Mesenchymal stem cell (in vitro differentiated cells and primary cell): ENCODE measurements at regions not wholly inside any gene's neighbourhood (a gene's known extent, or its start where the extent isn't known, plus 50 kb on each side); places are given as distances from the start of the nearest gene placed in this dataset.

Experiments used
- DNase-seq: peaks from one replicate; pipeline ENCODE4 v3.0.0-alpha.2; 2013
- H2AFZ ChIP-seq: one replicate; pipeline ENCODE4 v1.6.1; 2013; ENCODE audit warnings: low read depth, mild to moderate bottlenecking, control low read depth, inconsistent platforms, low read length, moderate library complexity
- H2AK5ac ChIP-seq: 2 replicates; pipeline ENCODE4 v1.6.1; 2013; ENCODE audit warnings: low read length, moderate library complexity, mild to moderate bottlenecking, inconsistent platforms; ENCODE audit not compliant: severe bottlenecking
- H2BK120ac ChIP-seq: one replicate; pipeline ENCODE4 v1.6.1; 2013; ENCODE audit warnings: low read depth, mild to moderate bottlenecking, inconsistent platforms, low read length, moderate library complexity
- H2BK12ac ChIP-seq, 2 experiments: one replicate each; pipeline ENCODE4 v1.6.1; 2013; ENCODE audit warnings: inconsistent platforms in 2 of 2, low read length in 2 of 2, mild to moderate bottlenecking in 2 of 2, moderate library complexity in 2 of 2, control low read depth in 1 of 2
- H2BK15ac ChIP-seq: one replicate; pipeline ENCODE4 v1.6.1; 2013; ENCODE audit warnings: mild to moderate bottlenecking, low read depth, inconsistent platforms; ENCODE audit not compliant: poor library complexity, severe bottlenecking
- H2BK5ac ChIP-seq: 2 replicates; pipeline ENCODE4 v1.6.1; 2013; ENCODE audit warnings: low read depth, mild to moderate bottlenecking, low read length, control low read depth, inconsistent platforms; ENCODE audit not compliant: poor library complexity, severe bottlenecking
- H3K14ac ChIP-seq, 2 experiments: one replicate each; pipeline ENCODE4 v1.6.1; 2013; ENCODE audit warnings: inconsistent platforms in 2 of 2, low read length in 2 of 2, control low read depth in 1 of 2, mild to moderate bottlenecking in 1 of 2, moderate library complexity in 1 of 2
- H3K18ac ChIP-seq, 2 experiments: one replicate each; pipeline ENCODE4 v1.6.1; 2013; ENCODE audit warnings: inconsistent platforms in 2 of 2, low read length in 2 of 2, control low read depth in 1 of 2, low read depth in 1 of 2, mild to moderate bottlenecking in 1 of 2
- H3K23ac ChIP-seq, 2 experiments: one replicate each; pipeline ENCODE4 v1.6.1; 2013; ENCODE audit warnings: inconsistent platforms in 2 of 2, low read length in 2 of 2, mild to moderate bottlenecking in 2 of 2, moderate library complexity in 2 of 2, control low read depth in 1 of 2
- H3K27ac ChIP-seq: 2 replicates; pipeline ENCODE4 v1.5.1; 2013; ENCODE audit warnings: mild to moderate bottlenecking, moderate library complexity, low read length, control low read depth, inconsistent platforms; ENCODE audit not compliant: poor library complexity, severe bottlenecking
- H3K27me3 ChIP-seq, 2 experiments: 2 replicates each; pipeline versions ENCODE4 v1.6.1 to v1.7.0; 2013; ENCODE audit warnings: low read length in 2 of 2, mild to moderate bottlenecking in 2 of 2, moderate library complexity in 2 of 2, control low read depth in 1 of 2, inconsistent platforms in 1 of 2; ENCODE audit not compliant: control insufficient read depth in 1 of 2, insufficient read depth in 1 of 2
- H3K36me3 ChIP-seq, 2 experiments: 2 replicates each; pipeline versions ENCODE4 v1.6.1 to v1.7.0; 2013; ENCODE audit warnings: low read length in 2 of 2, control low read depth in 1 of 2, inconsistent platforms in 1 of 2, low read depth in 1 of 2, mild to moderate bottlenecking in 1 of 2; ENCODE audit not compliant: insufficient read depth in 2 of 2, control insufficient read depth in 1 of 2
- H3K4ac ChIP-seq, 2 experiments: one replicate each; pipeline ENCODE4 v1.6.1; 2013; ENCODE audit warnings: inconsistent platforms in 2 of 2, low read length in 2 of 2, mild to moderate bottlenecking in 2 of 2, moderate library complexity in 2 of 2, control low read depth in 1 of 2, low read depth in 1 of 2
- H3K4me1 ChIP-seq: 2 replicates; pipeline ENCODE4 v1.6.1; 2013; ENCODE audit warnings: low read depth, low read length, control low read depth; ENCODE audit not compliant: control insufficient read depth, insufficient read depth
- H3K4me2 ChIP-seq: 2 replicates; pipeline ENCODE4 v1.6.1; 2013; ENCODE audit warnings: low read length, mild to moderate bottlenecking, inconsistent platforms; ENCODE audit not compliant: poor library complexity, severe bottlenecking
- H3K4me3 ChIP-seq, 2 experiments: 2 replicates each; pipeline versions ENCODE4 v1.5.1 to v1.7.0; 2013; ENCODE audit warnings: low read length in 2 of 2, mild to moderate bottlenecking in 2 of 2, control low read depth in 1 of 2, low read depth in 1 of 2; ENCODE audit not compliant: insufficient read depth in 1 of 2
- H3K79me1 ChIP-seq: replicated peaks from 2 replicates; pipeline ENCODE4 v1.6.1; 2013; ENCODE audit warnings: mild to moderate bottlenecking, control low read depth, low read length, inconsistent platforms; ENCODE audit not compliant: poor library complexity, severe bottlenecking
- H3K9ac ChIP-seq: 2 replicates; pipeline ENCODE4 v1.7.0; 2013; ENCODE audit warnings: mild to moderate bottlenecking, low read length, moderate library complexity
- H3K9me3 ChIP-seq: 2 replicates; pipeline ENCODE4 v1.7.0; 2013; ENCODE audit warnings: mild to moderate bottlenecking, low read length; ENCODE audit not compliant: control insufficient read depth
- H4K8ac ChIP-seq: one replicate; pipeline ENCODE4 v1.6.1; 2013; ENCODE audit warnings: inconsistent platforms, mild to moderate bottlenecking, low read length, moderate library complexity
- H4K91ac ChIP-seq: one replicate; pipeline ENCODE4 v1.6.1; 2013; ENCODE audit warnings: mild to moderate bottlenecking, low read length, inconsistent platforms
- WGBS: methylation state at CpG from one replicate; pipeline ENCODE4 v1.1.7; 2013; ENCODE audit warnings: mixed read lengths; 5-methylcytosine and 5-hydroxymethylcytosine counted together

DNA sequence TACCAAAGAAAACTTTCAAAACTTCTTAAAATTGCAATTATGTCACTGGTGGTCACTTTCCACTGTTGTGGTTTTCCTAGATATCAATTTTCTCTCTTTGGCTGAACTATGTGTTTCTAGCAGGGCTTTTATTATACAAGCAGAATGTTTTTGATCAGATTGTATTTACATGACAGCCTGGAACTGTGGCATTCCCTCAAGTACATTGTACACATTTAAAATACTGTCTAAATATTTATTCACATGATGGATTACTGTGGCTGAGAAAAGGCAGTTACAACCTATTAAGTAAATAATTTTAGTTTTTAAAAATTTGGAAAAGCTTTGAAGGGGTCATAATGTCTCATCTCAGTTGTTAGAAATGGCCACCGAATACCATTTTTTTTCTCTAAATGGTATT, 231.9 kb upstream of the PPP1R3A start:
- no peak overlapping the region for H3K4ac ChIP-seq
- H2AK5ac ChIP-seq = no peak overlapping the region
- DNase-seq = no peak
- no peak overlapping the region for H2BK12ac ChIP-seq
- no peak overlapping the region for H3K9ac ChIP-seq
- no peak overlapping the region for H4K8ac ChIP-seq
- WGBS = no CpG with 5 or more reads among the region's 1 CpG
- no peak overlapping the region for H3K23ac ChIP-seq
- H3K79me1 ChIP-seq = no peaks in the 10 kb centered on the region
- no peak overlapping the region for H3K4me2 ChIP-seq
- H3K27ac ChIP-seq = no peak overlapping the region
- no peak overlapping the region for H4K91ac ChIP-seq
- no peaks in the 10 kb centered on the region for H3K36me3 ChIP-seq
- H3K9me3 ChIP-seq = no peaks in the 10 kb centered on the region
- no peaks in the 10 kb centered on the region for H3K27me3 ChIP-seq
- no peak overlapping the region for H2BK15ac ChIP-seq
- no peak overlapping the region for H3K18ac ChIP-seq
- H3K4me1 ChIP-seq = no peaks in the 10 kb centered on the region
- no peak overlapping the region for H2AFZ ChIP-seq
- no peak overlapping the region for H3K4me3 ChIP-seq
- no peak overlapping the region for H2BK5ac ChIP-seq
- H2BK120ac ChIP-seq = no peak overlapping the region
- H3K14ac ChIP-seq = no peak overlapping the region

DNA sequence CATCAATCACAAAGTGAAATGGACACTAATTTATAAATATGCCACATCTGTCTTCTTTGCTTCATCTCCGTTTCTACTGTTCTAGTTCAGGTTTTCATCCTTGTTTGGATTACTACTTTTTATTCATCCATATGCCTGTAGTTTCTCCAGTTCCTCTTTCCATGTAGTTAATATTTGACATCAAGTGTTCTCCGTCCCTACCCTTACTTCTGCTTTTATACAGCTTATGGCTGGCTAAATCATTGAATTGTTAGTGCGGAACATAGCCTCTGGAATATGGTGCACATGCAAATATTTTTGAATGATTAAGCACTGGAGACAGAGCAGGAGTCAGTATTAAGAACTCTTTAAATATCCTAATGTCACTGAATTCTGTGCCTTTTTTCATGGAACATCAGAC, 230.0 kb upstream of the PPP1R3A start:
- DNase-seq = no peak
- Histone ChIP-seq H3K4me3 (no peak overlapping the region), H3K4me1 (no peaks in the 10 kb centered on the region), H3K14ac (no peak overlapping the region), H3K27ac (no peak overlapping the region), H3K36me3 (no peaks in the 10 kb centered on the region), H3K27me3 (no peaks in the 10 kb centered on the region), H3K4me2 (no peak overlapping the region), H2BK12ac (no peak overlapping the region), H4K91ac (no peak overlapping the region), H2BK120ac (no peak overlapping the region), H2BK5ac (no peak overlapping the region), H2AK5ac (no peak overlapping the region), H3K9me3 (no peaks in the 10 kb centered on the region), H4K8ac (no peak overlapping the region), H2AFZ (no peak overlapping the region), H3K4ac (no peak overlapping the region), H3K18ac (no peak overlapping the region), H2BK15ac (no peak overlapping the region), H3K79me1 (no peaks in the 10 kb centered on the region), H3K9ac (no peak overlapping the region), H3K23ac (no peak overlapping the region)
- 74% methylated on average over 2 of the region's 3 CpGs for WGBS

DNA sequence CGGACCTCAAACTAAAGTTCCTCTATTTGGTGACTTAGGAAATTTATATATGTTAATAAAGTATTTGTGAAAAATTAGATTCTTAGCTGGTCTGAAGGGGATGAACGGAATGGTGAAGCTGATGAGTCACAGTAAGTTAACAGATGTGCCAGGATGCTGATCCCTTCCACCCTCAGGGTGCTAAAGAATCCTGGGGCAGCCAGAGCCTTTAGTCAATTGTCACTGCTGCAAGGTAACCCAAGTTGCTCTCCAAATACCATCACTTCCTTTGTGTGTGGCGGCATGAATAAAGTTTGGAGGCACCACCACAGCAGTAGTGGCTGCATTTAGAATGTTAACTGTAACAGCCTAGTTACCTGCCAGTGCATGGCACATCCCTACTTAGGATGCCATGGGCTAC, 222.6 kb upstream of the PPP1R3A start:
- Histone ChIP-seq H3K9ac (no peak overlapping the region), H3K4me3 (no peak overlapping the region), H2BK15ac (no peak overlapping the region), H3K27me3 (no peaks in the 10 kb centered on the region), H3K4ac (no peak overlapping the region), H3K27ac (no peak overlapping the region), H2BK120ac (no peak overlapping the region), H3K4me2 (no peak overlapping the region), H3K36me3 (no peaks in the 10 kb centered on the region), H2AFZ (no peak overlapping the region), H3K14ac (no peak overlapping the region), H2BK12ac (no peak overlapping the region), H3K23ac (no peak overlapping the region), H2AK5ac (no peak overlapping the region), H4K8ac (no peak overlapping the region), H3K9me3 (no peaks in the 10 kb centered on the region), H3K4me1 (no peaks in the 10 kb centered on the region), H2BK5ac (no peak overlapping the region), H4K91ac (no peak overlapping the region), H3K18ac (no peak overlapping the region), H3K79me1 (no peaks in the 10 kb centered on the region)
- no peak for DNase-seq
- WGBS = 52% methylated on average over 2 of the region's 3 CpGs

GRCh38 chr7:114140561-114140960, 221.8 kb upstream of the PPP1R3A start:
- no peak overlapping the region for H2AFZ ChIP-seq
- 83% methylated on average over 1 of the region's 1 CpG for WGBS
- H3K27ac ChIP-seq = no peak overlapping the region
- H2AK5ac ChIP-seq = no peak overlapping the region
- no peak overlapping the region for H3K4me2 ChIP-seq
- H2BK12ac ChIP-seq = no peak overlapping the region
- no peak for DNase-seq
- no peaks in the 10 kb centered on the region for H3K36me3 ChIP-seq
- H4K8ac ChIP-seq = no peak overlapping the region
- no peak overlapping the region for H2BK120ac ChIP-seq
- no peak overlapping the region for H3K18ac ChIP-seq
- H2BK15ac ChIP-seq = no peak overlapping the region
- no peak overlapping the region for H4K91ac ChIP-seq
- no peaks in the 10 kb centered on the region for H3K79me1 ChIP-seq
- no peaks in the 10 kb centered on the region for H3K9me3 ChIP-seq
- H3K27me3 ChIP-seq = no peaks in the 10 kb centered on the region
- H2BK5ac ChIP-seq = no peak overlapping the region
- H3K14ac ChIP-seq = no peak overlapping the region
- H3K4ac ChIP-seq = no peak overlapping the region
- no peak overlapping the region for H3K23ac ChIP-seq
- no peaks in the 10 kb centered on the region for H3K4me1 ChIP-seq
- H3K4me3 ChIP-seq = no peak overlapping the region
- no peak overlapping the region for H3K9ac ChIP-seq
